Smooth muscle cell (in vitro differentiated cells): ENCODE measurements at regions not wholly inside any gene's neighbourhood (a gene's known extent, or its start where the extent isn't known, plus 50 kb on each side); places are given as distances from the start of the nearest gene placed in this dataset.

ENCODE experiments used
- DNase-seq: peaks from one replicate; lab custom pipeline; 2025; ENCODE audit not compliant: unreplicated experiment; lab: John Stamatoyannopoulos, UW
- H2AFZ ChIP-seq: fragments of 200-600 bp; sonication (generic); 2 replicates; pipeline ENCODE4 v1.6.0; 2016; ENCODE audit warnings: antibody characterized with exemption, low read depth, mild to moderate bottlenecking
- H3F3A ChIP-seq: fragments of 200-600 bp; sonication (generic); 2 replicates; pipeline ENCODE4 v1.6.0; 2017; ENCODE audit warnings: antibody characterized with exemption, low read depth
- H3K27ac ChIP-seq: fragments of 200-600 bp; sonication (generic); 2 replicates; pipeline ENCODE4 v1.5.1; 2016; ENCODE audit warnings: low read depth, mild to moderate bottlenecking
- H3K27me3 ChIP-seq: fragments of 200-600 bp; sonication (generic); 2 replicates; pipeline ENCODE4 v1.6.1; 2016; ENCODE audit warnings: low read depth, mild to moderate bottlenecking
- H3K36me3 ChIP-seq: fragments of 200-600 bp; sonication (generic); 2 replicates; pipeline ENCODE4 v1.5.1; 2016; ENCODE audit warnings: low read depth
- H3K4me1 ChIP-seq: fragments of 200-600 bp; sonication (generic); 2 replicates; pipeline ENCODE4 v1.5.1; 2016; ENCODE audit warnings: low read depth
- H3K4me2 ChIP-seq: fragments of 200-600 bp; sonication (generic); 2 replicates; pipeline ENCODE4 v1.6.0; 2016; ENCODE audit warnings: mild to moderate bottlenecking
- H3K4me3 ChIP-seq: fragments of 200-600 bp; sonication (generic); 2 replicates; pipeline ENCODE4 v1.5.1; 2016; ENCODE audit warnings: mild to moderate bottlenecking
- H3K79me2 ChIP-seq: fragments of 200-600 bp; sonication (generic); 2 replicates; pipeline ENCODE4 v1.6.0; 2016; ENCODE audit warnings: low read depth, mild to moderate bottlenecking
- H3K9ac ChIP-seq: fragments of 200-600 bp; sonication (generic); 2 replicates; pipeline ENCODE4 v1.6.0; 2016; ENCODE audit warnings: low read depth
- H3K9me3 ChIP-seq: fragments of 200-600 bp; sonication (generic); replicated peaks from 2 replicates; pipeline ENCODE4 v1.5.1; 2016; ENCODE audit warnings: low read depth
- H4K20me1 ChIP-seq: fragments of 200-600 bp; sonication (generic); 2 replicates; pipeline ENCODE4 v1.6.0; 2016; ENCODE audit warnings: low read depth
- CTCF ChIP-seq: fragments of 200-600 bp; sonication (generic); IDR thresholded peaks from 2 replicates; pipeline ENCODE4 v1.5.1; 2017; ENCODE audit warnings: borderline replicate concordance, mild to moderate bottlenecking, antibody characterized with exemption; ENCODE audit not compliant: insufficient read depth, poor library complexity, severe bottlenecking
- WGBS: methylation state at CpG from one replicate; pipeline ENCODE4 v1.1.7; 2016; ENCODE audit warnings: low lambda C conversion rate; 5-methylcytosine and 5-hydroxymethylcytosine counted together

DNA sequence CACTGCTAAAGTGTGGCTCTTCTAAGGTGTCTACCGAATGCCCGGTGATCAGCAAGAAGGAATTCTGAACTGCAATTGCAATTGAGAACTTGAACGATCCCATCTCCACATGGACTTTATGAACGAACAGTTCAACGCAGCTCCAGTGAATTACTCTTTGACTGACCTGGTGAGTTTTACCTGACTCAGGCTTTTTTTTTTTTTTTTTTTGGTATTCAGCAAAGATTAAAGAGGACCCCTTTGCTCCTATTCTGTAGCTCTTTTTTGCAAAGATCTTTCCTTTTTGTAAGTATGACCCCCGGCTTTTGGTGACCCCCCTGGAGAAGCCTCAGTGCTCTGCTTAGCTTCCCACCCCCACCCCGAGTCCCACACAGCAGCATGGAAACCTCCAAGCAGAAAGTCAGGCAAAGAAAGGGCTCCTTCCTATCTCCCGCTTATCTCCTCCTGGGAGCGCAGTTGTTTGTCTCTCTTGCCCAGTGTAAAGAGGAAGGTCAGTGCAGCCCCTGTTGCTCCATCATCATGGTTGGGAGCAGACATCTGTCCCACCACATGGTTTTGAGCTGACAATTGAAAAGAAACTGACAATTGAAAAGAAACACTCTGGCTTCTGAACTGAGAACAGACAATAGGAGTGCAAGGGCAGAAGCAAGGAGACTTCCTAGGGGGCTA is 72.1 kb upstream of the DIO3 start:
- H3F3A ChIP-seq = no peaks in the 10 kb centered on the region
- H3K4me3 ChIP-seq = no peak overlapping the region
- H3K4me2 ChIP-seq = no peak overlapping the region
- H2AFZ ChIP-seq = no peak overlapping the region
- TF ChIP-seq CTCF = no peak
- H3K9me3 ChIP-seq = no peaks in the 10 kb centered on the region
- H3K27ac ChIP-seq = no peak overlapping the region
- H3K36me3 ChIP-seq = no peaks in the 10 kb centered on the region
- no peaks in the 10 kb centered on the region for H3K27me3 ChIP-seq
- H3K79me2 ChIP-seq = no peaks in the 10 kb centered on the region
- no peak for DNase-seq
- H3K4me1 ChIP-seq = no peaks in the 10 kb centered on the region
- no peak overlapping the region for H3K9ac ChIP-seq
- 91% methylated on average over 9 of the region's 9 CpGs for WGBS
- no peaks in the 10 kb centered on the region for H4K20me1 ChIP-seq

DNA sequence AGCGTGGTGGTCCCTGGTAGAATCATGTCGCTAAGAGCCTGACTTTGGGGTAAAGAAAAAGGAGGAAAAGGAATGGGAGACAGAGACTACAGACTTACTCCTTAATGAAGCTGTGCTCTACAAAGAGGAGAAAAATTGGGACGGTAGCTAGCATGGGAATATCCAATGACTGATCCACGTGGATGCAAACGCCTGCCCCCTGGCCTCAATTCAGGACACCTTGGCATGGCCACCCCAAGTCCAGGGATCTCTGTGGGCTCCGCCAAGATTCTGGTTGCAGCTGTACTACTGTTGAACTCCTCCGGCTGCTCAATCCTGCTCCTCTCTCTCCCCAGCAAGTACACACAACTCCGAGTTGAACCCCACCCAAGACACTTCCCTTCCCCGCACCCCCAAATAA is 70.5 kb upstream of the DIO3 start:
- no peaks in the 10 kb centered on the region for H3K79me2 ChIP-seq
- 86% methylated on average over 9 of the region's 9 CpGs for WGBS
- no peaks in the 10 kb centered on the region for H4K20me1 ChIP-seq
- H3K4me3 ChIP-seq = no peak overlapping the region
- no peak for TF ChIP-seq CTCF
- H3K27ac ChIP-seq = no peak overlapping the region
- H3K27me3 ChIP-seq = no peaks in the 10 kb centered on the region
- H3K4me1 ChIP-seq = no peaks in the 10 kb centered on the region
- H3F3A ChIP-seq = no peaks in the 10 kb centered on the region
- H3K36me3 ChIP-seq = no peaks in the 10 kb centered on the region
- H3K9ac ChIP-seq = no peak overlapping the region
- no peak overlapping the region for H2AFZ ChIP-seq
- H3K4me2 ChIP-seq = no peak overlapping the region
- no peak for DNase-seq
- H3K9me3 ChIP-seq = no peaks in the 10 kb centered on the region

DNA sequence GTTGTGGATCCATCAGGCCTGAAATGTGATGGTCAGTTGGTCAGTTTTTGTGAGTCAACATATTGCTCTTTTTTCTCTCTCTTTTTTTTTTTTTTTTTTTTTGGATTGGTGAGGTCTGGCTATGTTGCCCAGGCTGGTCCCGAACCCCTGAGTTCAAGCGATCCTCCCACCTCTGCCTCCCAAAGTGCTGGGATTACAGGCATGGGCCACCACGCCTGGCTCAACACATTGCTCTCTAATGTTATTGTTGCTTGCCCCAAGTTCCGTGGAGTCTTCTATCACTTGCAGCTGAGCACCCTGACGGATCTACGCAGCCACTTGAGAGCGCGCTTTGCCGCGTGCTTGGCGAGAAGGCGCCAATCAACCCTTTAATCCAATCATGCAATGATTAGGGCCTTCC is 69.5 kb upstream of the DIO3 start:
- DNase-seq = no peak
- Histone ChIP-seq H3K27me3 (no peaks in the 10 kb centered on the region), H3K9ac (no peak overlapping the region), H3K4me2 (no peak overlapping the region), H3K36me3 (no peaks in the 10 kb centered on the region), H4K20me1 (no peaks in the 10 kb centered on the region), H3K27ac (no peak overlapping the region), H3K79me2 (no peaks in the 10 kb centered on the region), H3F3A (no peaks in the 10 kb centered on the region), H3K4me1 (peaks cover 2% of the 10 kb centered on the region), H3K4me3 (no peak overlapping the region), H2AFZ (no peak overlapping the region), H3K9me3 (no peaks in the 10 kb centered on the region)
- no peak for TF ChIP-seq CTCF
- WGBS = 97% methylated on average over 12 of the region's 12 CpGs

GRCh38 chr14:101492716-101493115 is 68.6 kb upstream of the DIO3 start:
- no peak for DNase-seq
- H3K4me3 ChIP-seq = no peak overlapping the region
- H3F3A ChIP-seq = no peaks in the 10 kb centered on the region
- no peaks in the 10 kb centered on the region for H3K79me2 ChIP-seq
- no peaks in the 10 kb centered on the region for H3K9me3 ChIP-seq
- no peaks in the 10 kb centered on the region for H3K36me3 ChIP-seq
- 92% methylated on average over 15 of the region's 15 CpGs for WGBS
- H3K9ac ChIP-seq = no peak overlapping the region
- H3K27ac ChIP-seq = no peak overlapping the region
- no peak for TF ChIP-seq CTCF
- peaks cover 2% of the 10 kb centered on the region for H3K4me1 ChIP-seq
- no peaks in the 10 kb centered on the region for H4K20me1 ChIP-seq
- H3K4me2 ChIP-seq = no peak overlapping the region
- no peaks in the 10 kb centered on the region for H3K27me3 ChIP-seq
- no peak overlapping the region for H2AFZ ChIP-seq
